ENCODE measurements at regions not wholly inside any gene's neighbourhood (a gene's known extent, or its start where the extent isn't known, plus 50 kb on each side); places are given as distances from the start of the nearest gene placed in this dataset.

GRCh38 chr2:37425408-37425807 is 81.0 kb downstream of the QPCT start:
- DNase-seq, result no peak

GRCh38 chr2:37427241-37427640 is 82.8 kb downstream of the QPCT start:
- DNase-seq, result no peak

GRCh38 chr2:37436323-37436722 is 91.9 kb downstream of the QPCT start:
- DNase-seq, result no peak

- no peak for DNase-seq
Measured at GRCh38 chr2:37439131-37439642, 94.8 kb downstream of the QPCT start.

GRCh38 chr2:37441055-37441454 is 96.6 kb downstream of the QPCT start:
- no peak for DNase-seq

GRCh38 chr2:37443082-37443481 is 98.7 kb downstream of the QPCT start:
- DNase-seq, result no peak

GRCh38 chr2:37447446-37447845 is 103.0 kb downstream of the QPCT start:
- DNase-seq, result no peak

- DNase-seq, result no peak
Measured at GRCh38 chr2:37448342-37449120, 104.1 kb downstream of the QPCT start.

GRCh38 chr2:37449761-37450296 is 105.4 kb downstream of the QPCT start:
- no peak for DNase-seq

GRCh38 chr2:37453027-37453426 is 108.6 kb downstream of the QPCT start:
- no peak for DNase-seq

- no peak for DNase-seq
Measured at GRCh38 chr2:37454851-37455762, 110.7 kb downstream of the QPCT start.

- peak; percentile 20 for DNase-seq
Measured at GRCh38 chr2:37456479-37456878, 112.0 kb downstream of the QPCT start.

GRCh38 chr2:37457401-37457901 is 113.0 kb downstream of the QPCT start:
- DNase-seq, result no peak

GRCh38 chr2:37458133-37458532 is 113.7 kb downstream of the QPCT start:
- no peak for DNase-seq

GRCh38 chr2:37459095-37459981 is 114.9 kb downstream of the QPCT start:
- DNase-seq, result no peak

- no peak for DNase-seq
Measured at GRCh38 chr2:37460896-37461229, 116.4 kb downstream of the QPCT start.

- no peak for DNase-seq
Measured at GRCh38 chr2:37464067-37464466, 119.6 kb downstream of the QPCT start.

- DNase-seq, result no peak
Measured at GRCh38 chr2:37466533-37467222, 122.2 kb downstream of the QPCT start.

GRCh38 chr2:37468170-37468569 is 123.7 kb downstream of the QPCT start:
- no peak for DNase-seq

GRCh38 chr2:37469126-37469525 is 124.7 kb downstream of the QPCT start:
- DNase-seq, result no peak

GRCh38 chr2:37471104-37471503 is 126.7 kb downstream of the QPCT start:
- DNase-seq, result no peak

GRCh38 chr2:37471994-37472393 is 127.6 kb downstream of the QPCT start:
- DNase-seq, result no peak
